Heart left ventricle (tissue), 16 donors: ENCODE measurements at regions not wholly inside any gene's neighbourhood (a gene's known extent, or its start where the extent isn't known, plus 50 kb on each side); places are given as distances from the start of the nearest gene placed in this dataset.

Experiments
- ATAC-seq, 4 donors: fragments of 200-7000 bp; cut with Tn5 transposase; one replicate each; pipeline ENCODE4 v1.9.1; 2020 to 2022; ENCODE audit warnings: moderate library complexity in 4 of 4, mild to moderate bottlenecking in 3 of 4, moderate number of reproducible peaks in 1 of 4
- DNase-seq, 5 donors: peaks; one replicate each; pipeline ENCODE4 v3.0.0-alpha.2; 2020
- H3K27ac ChIP-seq, 12 donors: fragments of 200-600 bp; sonication (generic) in 4 of 12; one replicate each; pipeline versions ENCODE4 v1.5.0 to v1.8.0; 2016 to 2022; ENCODE audit warnings: mild to moderate bottlenecking in 2 of 12
- H3K27me3 ChIP-seq, 9 donors: fragments of 200-600 bp; sonication (generic) in 2 of 9; one replicate each; pipeline versions ENCODE4 v1.5.1 to v1.8.0; 2016 to 2022; ENCODE audit warnings: mild to moderate bottlenecking in 3 of 9
- H3K36me3 ChIP-seq, 9 donors: fragments of 200-600 bp; sonication (generic) in 2 of 9; one replicate each; pipeline versions ENCODE4 v1.5.0 to v1.8.0; 2018 to 2022; ENCODE audit warnings: mild to moderate bottlenecking in 2 of 9
- H3K4me1 ChIP-seq, 12 donors: fragments of 200-600 bp; sonication (generic) in 4 of 12; one replicate each; pipeline versions ENCODE4 v1.5.0 to v1.8.0; 2016 to 2022; ENCODE audit warnings: mild to moderate bottlenecking in 3 of 12
- H3K4me3 ChIP-seq, 12 donors: fragments of 200-600 bp; sonication (generic) in 4 of 12; one replicate each; pipeline versions ENCODE4 v1.5.0 to v1.8.0; 2017 to 2022; ENCODE audit warnings: mild to moderate bottlenecking in 9 of 12, moderate library complexity in 4 of 12
- H3K9me3 ChIP-seq, 12 donors: fragments of 200-600 bp; sonication (generic) in 4 of 12; one replicate each; pipeline versions ENCODE4 v1.5.0 to v1.8.0; 2016 to 2022; ENCODE audit warnings: mild to moderate bottlenecking in 1 of 12
- CTCF ChIP-seq, 12 donors: fragments of 200-600 bp; sonication (generic) in 4 of 12; IDR thresholded peaks; one replicate each; pipeline versions ENCODE4 v1.5.0 to v1.8.0; 2018 to 2022; ENCODE audit warnings: antibody characterized with exemption in 12 of 12, mild to moderate bottlenecking in 5 of 12
- POLR2A ChIP-seq, 2 donors: fragments of 450-650 bp; IDR thresholded peaks; one replicate each; pipeline ENCODE4 v1.6.1; 2017; ENCODE audit warnings: antibody characterized with exemption in 2 of 2, mild to moderate bottlenecking in 2 of 2, moderate library complexity in 2 of 2
- whole genome bisulfite sequencing, 4 donors: extraction: QIAGEN DNeasy Blood & Tissue Kit in 2 of 4; methylation state at CpG; one replicate each; pipeline versions ENCODE4 v1.1.5 to v1.1.7; 2013 to 2018; 5-methylcytosine and 5-hydroxymethylcytosine counted together
- intact Hi-C, 10 donors: fragments of 100-400 bp; cut with DNase I; formaldehyde crosslinking; loops; one replicate each; pipeline versions ENCODE4 v1.11.1 to v1.14.2; 2022
- donor health status: ischemic (EF 13 %, LVEDD 7.1; RV severe dilation, severe dysfunction).
- donor health status: healthy with polysubstance abuse.
- donor health status: DM: no; HTN: yes; CAD: no.
- donor health status: DM: no; HTN: no; CAD: no.
- donor health status: ischemic (EF 25% LVEDD 6.9; RV normal size, moderate dysfunction).
- donor health status: ischemic (EF 25% LVEDD 5.7; RV mildly dilated, moderate dysfunction).
- donor health status: healthy.
- donor health status: DM: yes; HTN: yes; CAD: no.
- donor health status: ischemic (EF 35%, LVEDD 5.7; RV mildly dilated, moderate dysfunction).
- donor health status: nonischemic (EF 11% LVEDD 7.7; RV severe dilation, severe dysfunction).
- donor health status: DM: yes; HTN: yes; CAD: no.
- donor health status: PGD.
- donor health status: ischemic (EF 29% LVEDD 5.4; RV normal size, mild dysfunction).
- donor health status: nonischemic (EF 23%, LVEDD 6.1; RV moderate dilation, normal function).

DNA sequence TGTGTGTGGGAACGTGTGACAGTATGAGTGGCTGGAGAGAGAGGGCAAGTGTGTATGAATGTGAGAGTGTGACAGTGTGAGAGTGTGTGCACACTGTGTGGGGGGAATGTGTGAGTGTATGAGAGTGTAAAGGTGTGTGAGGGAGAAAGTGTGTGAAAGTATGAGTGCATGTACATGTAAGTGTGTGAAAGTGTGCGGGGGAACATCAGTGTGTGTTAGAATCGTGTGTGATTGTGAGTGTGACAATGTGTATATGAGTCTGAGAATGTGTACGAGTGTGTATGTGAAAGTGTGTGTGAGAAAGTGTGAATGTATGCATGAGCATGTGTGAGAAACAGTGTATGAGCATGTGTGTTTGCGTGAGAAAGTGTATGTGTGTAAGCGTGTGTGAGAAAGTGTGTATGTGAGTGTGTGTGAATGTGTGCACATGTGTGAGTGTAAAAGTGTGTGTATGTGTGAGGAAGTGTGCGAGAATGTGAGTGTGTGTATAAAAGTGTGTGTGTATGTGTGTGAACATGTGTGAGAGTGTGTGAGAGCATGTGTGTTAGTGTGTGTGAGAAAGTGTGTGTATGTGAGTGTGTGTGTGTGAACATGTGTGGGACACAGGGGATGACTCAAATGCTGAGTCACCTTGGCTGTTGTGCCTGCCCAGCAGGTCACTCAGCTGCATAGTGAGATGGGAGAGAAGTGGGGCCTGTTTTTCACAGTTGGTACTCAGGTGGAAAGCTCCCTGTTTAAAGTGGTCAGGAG lies 220.5 kb upstream of the TBX3 start:
- DNase-seq (no peak), ATAC-seq (peak in 1 of 4 donors; percentile 27)
- no peak overlapping the region for H3K27ac ChIP-seq
- WGBS, 4 donors = 87 to 95% (median 90%) methylated on average over 7 of the region's 7 CpGs
- TF ChIP-seq POLR2A (IDR thresholded peaks at IDR 0.05) (no peak), CTCF (IDR thresholded peaks at IDR 0.05) (no peak)
- H3K27me3 ChIP-seq = no peaks in the 10 kb centered on the region
- H3K4me3 ChIP-seq = no peak overlapping the region
- no peaks in the 10 kb centered on the region for H3K4me1 ChIP-seq
- intact Hi-C loops = no loop called here
- peaks cover 0 to 3% (median 0%) of the 10 kb centered on the region in 12 donors for H3K9me3 ChIP-seq
- no peaks in the 10 kb centered on the region for H3K36me3 ChIP-seq

DNA sequence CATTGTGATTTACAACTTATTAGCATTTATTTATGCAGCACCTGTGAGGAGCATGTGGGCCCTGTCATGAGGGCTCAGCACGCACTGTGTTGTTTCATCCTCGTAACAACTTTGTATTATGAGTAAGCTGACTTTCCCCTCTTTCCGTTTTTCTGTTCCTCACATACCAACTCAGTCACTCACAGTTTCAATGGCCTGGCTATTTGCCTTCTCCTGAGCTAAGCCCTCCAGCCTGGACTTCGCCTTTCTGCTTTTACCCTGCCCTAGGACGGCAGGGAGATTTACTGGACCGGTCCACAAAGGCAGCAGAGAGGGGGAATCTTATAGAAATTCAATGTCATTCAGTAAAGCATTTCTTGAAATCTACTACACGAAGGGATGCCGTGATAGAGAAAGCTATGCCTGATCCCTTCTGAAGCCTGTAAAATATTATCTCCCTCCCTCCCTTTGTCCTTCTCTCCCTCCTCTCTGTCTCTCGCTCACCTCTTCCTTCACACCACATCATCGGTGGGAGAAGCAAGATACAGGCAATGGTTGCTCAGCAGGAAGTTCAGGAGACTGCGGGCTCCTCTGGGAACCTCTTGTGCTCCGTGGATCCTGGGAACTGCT lies 219.2 kb upstream of the TBX3 start:
- no peak overlapping the region for H3K27ac ChIP-seq

DNA sequence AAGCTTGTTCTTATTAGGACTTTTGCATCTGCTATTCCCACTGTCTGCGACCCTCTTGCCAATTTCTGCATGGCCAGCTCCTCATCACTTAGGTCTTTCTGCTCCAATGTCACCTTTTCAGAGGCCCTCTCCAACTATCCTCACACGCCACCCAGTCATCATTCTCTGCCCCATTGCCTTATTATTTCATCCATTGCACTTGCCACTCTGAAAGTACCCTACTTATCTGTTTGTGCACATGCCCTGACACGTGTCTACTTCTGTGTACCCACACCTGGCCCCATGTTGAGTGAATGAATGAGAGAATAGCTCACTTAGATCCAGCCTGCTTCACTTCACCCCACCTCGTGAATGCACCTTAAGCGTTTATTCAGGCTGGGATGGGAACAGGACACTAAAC lies 218.7 kb upstream of the TBX3 start:
- Histone ChIP-seq H3K4me1 (no peaks in the 10 kb centered on the region), H3K9me3 (peaks cover 0 to 3% (median 0%) of the 10 kb centered on the region in 12 donors), H3K36me3 (no peaks in the 10 kb centered on the region), H3K4me3 (no peak overlapping the region), H3K27me3 (no peaks in the 10 kb centered on the region), H3K27ac (no peak overlapping the region)
- no peak for DNase-seq
- intact Hi-C loops = no loop called here
- TF ChIP-seq POLR2A (IDR thresholded peaks at IDR 0.05) = no peak
- TF ChIP-seq CTCF (IDR thresholded peaks at IDR 0.05) = no peak
- 81 to 90% (median 86%) methylated on average over 5 of the region's 5 CpGs for WGBS, 4 donors
- ATAC-seq = no peak

More for the DNA sequence above, 219.2 kb upstream of the TBX3 start:
- Histone ChIP-seq H3K4me1 (no peaks in the 10 kb centered on the region), H3K4me3 (no peak overlapping the region), H3K27me3 (no peaks in the 10 kb centered on the region), H3K9me3 (peaks cover 0 to 3% (median 0%) of the 10 kb centered on the region in 12 donors), H3K36me3 (no peaks in the 10 kb centered on the region)
- intact Hi-C loops = no loop called here
- ATAC-seq = no peak
- no peak for DNase-seq
- WGBS, 4 donors = 56 to 64% (median 63%) methylated on average over 12 of the region's 12 CpGs
- TF ChIP-seq CTCF (IDR thresholded peaks at IDR 0.05) = no peak
- no peak for TF ChIP-seq POLR2A (IDR thresholded peaks at IDR 0.05)

DNA sequence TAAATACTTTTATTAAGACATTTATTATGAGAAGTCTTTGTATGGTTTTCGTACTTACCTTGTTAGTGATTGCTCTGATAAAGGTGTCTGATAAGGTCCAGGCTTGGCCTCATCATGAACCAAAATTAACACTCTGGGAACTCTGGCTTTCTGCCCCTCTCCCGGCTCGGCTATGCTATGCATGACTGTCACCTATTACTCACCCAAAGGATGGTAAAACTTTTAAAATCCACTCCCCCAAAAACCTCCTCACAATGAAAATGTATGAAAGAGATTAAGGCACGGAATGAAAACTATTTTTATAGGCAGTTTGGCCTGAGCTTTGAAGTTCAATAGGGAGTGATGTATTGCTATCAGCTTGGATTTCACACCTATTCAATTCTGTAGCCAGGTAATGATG lies 217.3 kb upstream of the TBX3 start:
- Histone ChIP-seq H3K36me3 (no peaks in the 10 kb centered on the region), H3K27ac (no peak overlapping the region), H3K4me3 (no peak overlapping the region), H3K27me3 (no peaks in the 10 kb centered on the region), H3K9me3 (peaks cover 0 to 2% (median 0%) of the 10 kb centered on the region in 12 donors), H3K4me1 (no peaks in the 10 kb centered on the region)
- WGBS, 4 donors = 61 to 80% (median 74%) methylated on average over 4 of the region's 4 CpGs
- TF ChIP-seq CTCF (IDR thresholded peaks at IDR 0.05) (no peak), POLR2A (IDR thresholded peaks at IDR 0.05) (no peak)
- ATAC-seq (no peak), DNase-seq (no peak)
- intact Hi-C loops = no loop called here
